NCI-H1417 (cell line): ENCODE measurements at regions not wholly inside any gene's neighbourhood (a gene's known extent, or its start where the extent isn't known, plus 50 kb on each side); places are given as distances from the start of the nearest gene placed in this dataset.

Experiments used
- DNase-seq, 3 experiments: peaks; one replicate each; lab custom pipeline; 2025; lab: John Stamatoyannopoulos, UW

DNA sequence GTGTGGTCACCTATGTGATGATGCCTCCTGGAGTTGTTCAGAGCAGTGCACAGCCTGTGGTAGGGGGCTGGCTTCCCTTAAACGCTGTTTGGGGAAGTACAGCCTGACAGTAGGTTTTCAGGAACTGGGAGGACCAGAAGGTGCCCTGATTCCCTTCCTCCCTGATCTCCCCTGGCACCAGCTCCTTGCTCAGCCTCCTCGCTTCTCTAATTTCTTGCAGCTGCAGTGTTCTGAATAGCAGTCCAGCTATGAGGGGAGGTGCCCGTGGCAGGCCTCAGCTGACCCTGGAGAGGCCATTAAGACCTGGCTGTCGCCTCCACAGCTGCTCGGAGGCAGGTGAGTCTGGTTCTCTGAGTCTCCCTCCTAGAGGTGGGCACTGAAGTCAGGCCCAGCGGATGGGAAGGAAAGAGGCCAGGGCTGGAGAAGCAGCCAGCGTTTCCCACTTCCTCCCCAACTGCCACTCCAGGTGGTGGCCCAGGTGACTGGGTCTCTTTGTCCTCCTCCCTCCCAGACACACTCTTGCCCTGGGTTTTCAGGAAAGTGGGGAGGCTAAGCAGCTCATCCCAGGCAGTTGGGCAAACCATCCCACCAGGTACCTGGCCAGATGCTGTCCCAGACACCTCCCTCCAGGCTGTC is 52.0 kb upstream of the RPL11 start:
- peak; percentile 37 to 70 (median 50) for DNase-seq

DNA sequence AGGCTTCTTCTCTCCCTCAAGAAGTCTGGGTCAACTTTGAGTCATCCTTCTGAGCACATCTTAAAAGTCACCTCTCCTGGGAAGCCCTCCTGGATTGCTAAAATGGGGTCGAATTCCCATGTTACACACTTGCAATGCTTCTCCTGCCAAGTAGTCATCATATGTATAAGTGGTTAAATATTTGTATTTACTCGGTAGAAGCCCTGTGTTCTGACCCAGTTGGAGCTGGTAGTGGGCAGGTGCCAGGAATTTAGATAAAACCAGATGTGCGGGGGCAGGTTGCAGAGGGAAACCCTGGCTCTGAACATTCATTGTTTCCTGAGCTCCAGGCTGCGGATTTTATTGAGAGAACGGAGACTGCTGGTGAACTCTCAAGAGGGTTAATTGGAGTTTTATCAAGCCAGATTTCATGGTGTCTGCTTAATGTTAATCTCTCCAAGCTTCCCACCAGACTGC is 52.8 kb upstream of the RPL11 start:
- DNase-seq = peak in 1 of 3 experiments; percentile 33

- no peak for DNase-seq
Observed at GRCh38 chr1:23638188-23638619, 53.4 kb upstream of the RPL11 start.

- no peak for DNase-seq
Observed at GRCh38 chr1:23636009-23636408, 55.6 kb upstream of the RPL11 start.

DNA sequence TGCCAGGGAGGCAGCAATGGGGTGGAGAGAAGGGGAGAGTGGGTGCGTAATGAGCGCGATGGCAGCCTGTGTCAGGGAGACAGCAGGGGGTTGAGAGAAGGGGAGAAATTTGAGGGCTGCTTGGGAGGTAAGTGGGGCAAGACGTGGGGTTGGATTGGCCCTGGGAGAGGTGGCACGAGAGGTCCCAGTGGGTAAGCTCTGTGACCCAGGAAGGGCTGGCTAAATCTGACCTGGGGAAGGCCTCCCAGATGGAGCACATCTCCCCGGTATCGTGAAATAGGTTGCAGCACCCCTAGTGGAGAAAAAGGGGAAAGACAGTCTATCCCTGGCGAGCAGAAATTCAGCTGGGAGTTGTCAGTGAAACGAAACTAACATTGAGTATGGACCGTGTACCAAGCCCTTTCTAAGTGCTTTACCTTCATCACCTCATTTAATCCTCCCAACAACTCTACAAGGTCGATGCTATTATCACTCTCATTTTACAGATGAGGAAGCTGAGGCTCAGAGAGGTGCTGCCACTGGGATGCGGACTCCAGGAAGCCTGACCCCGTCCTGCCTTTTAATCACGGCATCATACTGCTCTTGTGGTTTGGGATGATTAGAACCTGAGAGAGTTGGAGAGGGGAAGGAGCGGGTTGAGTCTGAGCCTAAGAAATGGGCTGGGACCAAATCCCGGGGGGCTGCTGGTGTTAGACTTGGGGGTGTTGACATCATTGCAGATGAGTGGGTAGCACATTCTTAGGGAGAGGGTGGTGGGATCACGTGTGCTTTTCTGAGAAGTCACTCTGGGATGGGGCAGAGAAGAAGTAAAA is 56.6 kb upstream of the RPL11 start:
- DNase-seq = peak; percentile 52 to 83 (median 79)

GRCh38 chr1:23634518-23634839 is 57.1 kb upstream of the RPL11 start:
- no peak for DNase-seq

GRCh38 chr1:23632479-23633160 is 59.0 kb upstream of the RPL11 start:
- DNase-seq = no peak

GRCh38 chr1:23629708-23630290 is 61.8 kb upstream of the RPL11 start:
- no peak for DNase-seq

DNA sequence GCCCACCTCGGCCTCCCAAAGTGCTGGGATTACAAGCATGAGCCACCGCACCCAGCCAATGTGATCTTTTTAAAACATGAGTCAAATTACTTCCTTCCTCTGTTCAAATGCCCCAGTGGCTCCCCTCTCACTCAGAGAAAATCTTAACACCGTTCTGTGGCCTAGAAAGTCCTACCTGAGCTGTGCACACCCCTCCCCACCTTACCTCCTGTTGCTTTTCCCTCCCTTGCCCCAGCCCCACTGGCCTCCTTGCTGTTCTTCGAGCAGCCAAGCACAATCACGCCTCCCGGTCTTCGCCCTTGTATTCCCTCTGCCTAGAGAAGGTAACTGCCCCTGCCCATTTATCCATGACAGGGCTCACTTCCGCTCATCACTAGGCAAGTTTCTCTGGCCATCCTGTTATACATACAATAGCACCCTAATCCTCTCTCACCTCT is 62.6 kb upstream of the RPL11 start:
- DNase-seq = no peak

- DNase-seq = peak in 1 of 3 experiments; percentile 68
Observed at GRCh38 chr1:23627069-23627735, 64.4 kb upstream of the RPL11 start.

GRCh38 chr1:23625929-23626535 is 65.6 kb upstream of the RPL11 start:
- DNase-seq = no peak

DNA sequence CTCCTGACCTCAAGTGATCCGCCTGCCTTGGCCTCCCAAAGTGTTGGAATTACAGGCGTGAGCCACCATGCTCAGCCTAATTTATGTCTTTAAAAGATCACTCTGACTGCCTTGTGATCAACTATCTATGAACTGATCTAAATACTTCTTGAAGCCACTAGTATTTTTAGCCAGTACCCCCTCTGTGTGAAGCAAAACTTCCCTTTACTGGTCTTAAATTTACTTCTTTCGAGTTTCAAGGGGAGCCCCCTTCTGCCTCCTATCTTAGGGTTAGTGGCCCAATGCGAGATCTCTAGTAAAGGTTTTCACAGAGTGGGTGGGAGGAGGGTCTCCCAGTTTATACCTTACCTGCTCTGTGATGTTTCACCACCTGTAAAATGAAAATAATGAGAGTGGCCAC is 66.1 kb upstream of the RPL11 start:
- no peak for DNase-seq

- no peak for DNase-seq
Observed at GRCh38 chr1:23624440-23624839, 65.1 kb upstream of the ID3 start.

DNA sequence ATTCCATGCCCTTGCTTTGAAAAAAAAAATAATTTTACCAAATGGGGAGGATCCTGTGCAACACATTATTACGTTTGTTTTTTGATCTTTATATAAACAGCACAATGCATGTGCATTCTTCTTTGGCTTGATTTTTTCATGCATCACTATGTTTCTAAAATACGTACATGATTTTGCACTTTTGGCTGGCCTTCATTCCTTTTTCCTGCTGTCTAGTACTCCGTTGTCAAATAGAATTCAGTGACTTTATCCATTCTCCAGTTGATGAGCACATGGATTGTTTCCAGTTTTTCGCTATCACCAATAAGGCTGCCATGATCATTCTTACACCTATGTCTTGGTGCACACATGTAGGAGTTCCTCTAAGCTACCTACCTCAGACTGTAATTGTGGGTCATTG is 63.0 kb upstream of the ID3 start:
- DNase-seq = no peak

GRCh38 chr1:23620605-23621004 is 61.3 kb upstream of the ID3 start:
- no peak for DNase-seq

GRCh38 chr1:23619299-23620188 is 60.2 kb upstream of the ID3 start:
- peak; percentile 74 to 96 (median 90) for DNase-seq

- peak in 2 of 3 experiments; percentile 40 to 46 for DNase-seq
Observed at GRCh38 chr1:23618586-23619083, 59.3 kb upstream of the ID3 start.

GRCh38 chr1:23617084-23617521 is 57.8 kb upstream of the ID3 start:
- no peak for DNase-seq

DNA sequence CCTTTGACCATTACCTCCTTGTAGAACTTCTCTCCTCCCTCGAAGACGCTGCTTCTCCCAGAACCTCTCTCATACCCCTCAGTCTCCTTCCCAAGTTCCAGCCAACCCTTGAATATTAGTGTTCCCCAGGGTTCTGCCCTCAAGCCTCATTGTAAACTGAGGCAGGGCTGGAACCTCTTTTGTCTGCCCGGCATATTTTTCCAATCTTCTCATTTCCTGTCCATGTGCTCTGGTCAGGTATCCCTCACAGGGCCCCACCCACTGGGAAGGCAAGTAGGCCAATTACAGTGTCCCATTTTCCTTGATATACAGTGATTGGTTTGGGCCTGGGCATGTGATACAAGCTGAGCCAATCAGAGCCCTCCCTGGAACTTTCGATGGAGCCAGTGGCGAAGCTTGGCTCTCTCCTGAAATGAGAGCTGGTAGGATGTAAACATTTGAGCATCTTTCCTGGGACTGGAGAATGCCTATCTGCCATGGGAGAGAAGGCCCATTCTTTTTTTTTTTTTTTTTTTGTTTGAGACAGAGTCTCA is 57.1 kb upstream of the ID3 start:
- no peak for DNase-seq

GRCh38 chr1:23615852-23616251 is 56.6 kb upstream of the ID3 start:
- DNase-seq = no peak
